ENCODE measurements at regions not wholly inside any gene's neighbourhood (a gene's known extent, or its start where the extent isn't known, plus 50 kb on each side); places are given as distances from the start of the nearest gene placed in this dataset.

DNA sequence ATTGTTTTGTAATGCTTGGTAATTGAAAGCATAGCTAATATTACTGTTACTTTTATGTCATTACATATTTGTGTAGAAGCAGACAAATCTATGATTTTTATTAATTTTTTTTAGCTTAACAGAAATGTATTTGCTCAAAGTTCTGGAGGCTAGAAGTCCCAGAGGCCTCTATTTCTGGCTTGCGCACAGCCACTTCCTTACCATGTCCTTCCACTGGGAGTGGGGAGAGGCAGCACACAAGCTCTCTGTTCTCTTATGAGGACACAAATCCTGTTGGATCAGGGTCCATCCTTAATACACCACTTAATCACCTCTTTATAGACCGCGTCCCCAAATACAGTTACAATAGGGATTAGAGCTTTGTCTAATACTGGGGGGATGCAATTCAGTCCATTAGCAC lies 1061.4 kb downstream of the OTOL1 start:
- ChIA-PET CTCF (ENCODE audit: low intra/inter-chr PET ratio, low total read pairs) (no interaction called here), POLR2A (no interaction called here)
- in situ Hi-C loops (cut with HindIII; ENCODE audit: extremely low pct_ligation_motif_present, low pct_unique_long_range_greater_than_20kb) (no loop called here), intact Hi-C loops (cut with micrococcal nuclease; ENCODE audit: unreplicated experiment) (no loop called here)
- Histone ChIP-seq H3K27ac (ENCODE audit: extremely low read length, insufficient read depth, low read length) (no peak overlapping the region), H3K4me3 (replicated peaks in 1 of 3; ENCODE audit: insufficient read depth in 1 of 3, low read depth in 2 of 3, low read length in 3 of 3) (no peak overlapping the region), H4K20me1 (ENCODE audit: insufficient read depth, low read length) (no peaks in the 10 kb centered on the region), H3K9me3 (ENCODE audit: low read length) (no peaks in the 10 kb centered on the region), H3K9ac (ENCODE audit: insufficient read depth, low read depth, low read length) (no peak overlapping the region), H3K4me2 (ENCODE audit: low read depth, low read length) (no peak overlapping the region), H3K4me1 (ENCODE audit: insufficient read depth, low read length) (no peaks in the 10 kb centered on the region), H2AFZ (ENCODE audit: low read length) (no peak overlapping the region), H3K79me2 (ENCODE audit: insufficient read depth, low read length) (no peaks in the 10 kb centered on the region), H3K27me3 (ENCODE audit: control insufficient read depth in 1 of 2, insufficient read depth in 2 of 2, low read length in 2 of 2) (no peaks in the 10 kb centered on the region), H3K36me3 (replicated peaks in 1 of 2; ENCODE audit: control insufficient read depth in 1 of 2, insufficient read depth in 2 of 2, low read length in 2 of 2) (no peaks in the 10 kb centered on the region)
- FAIRE-seq: no peak
- DNase-seq (ENCODE audit: low spot score): no peak
- no TSS peak for BruUV-seq (replicated peaks)
- TF ChIP-seq ZKSCAN1 (IDR thresholded peaks at IDR 0.05; ENCODE audit: low read length) (no peak), SMYD3 (CRISPR knock-in tag; IDR thresholded peaks at IDR 0.05) (no peak), ZNF124 (CRISPR knock-in tag; IDR thresholded peaks at IDR 0.05) (no peak), CBX1 (IDR thresholded peaks at IDR 0.05; ENCODE audit: low read depth) (no peak), TCF7 (IDR thresholded peaks at IDR 0.05; ENCODE audit: low read depth) (no peak), SMAD1 (CRISPR knock-in tag; IDR thresholded peaks at IDR 0.05; ENCODE audit: borderline replicate concordance, low read depth) (no peak), ZNF547 (CRISPR knock-in tag; IDR thresholded peaks at IDR 0.05) (no peak), IKZF4 (CRISPR knock-in tag; IDR thresholded peaks at IDR 0.05; ENCODE audit: borderline replicate concordance, low read depth, not compliant biosample characterization) (no peak), ZNF768 (CRISPR knock-in tag; IDR thresholded peaks at IDR 0.05) (no peak), ZNF317 (CRISPR knock-in tag; IDR thresholded peaks at IDR 0.05) (no peak), PRPF4 (IDR thresholded peaks at IDR 0.05; ENCODE audit: low read depth, low read length, poor library complexity, severe bottlenecking) (no peak)
- TF ChIP-seq, protein P1, sequence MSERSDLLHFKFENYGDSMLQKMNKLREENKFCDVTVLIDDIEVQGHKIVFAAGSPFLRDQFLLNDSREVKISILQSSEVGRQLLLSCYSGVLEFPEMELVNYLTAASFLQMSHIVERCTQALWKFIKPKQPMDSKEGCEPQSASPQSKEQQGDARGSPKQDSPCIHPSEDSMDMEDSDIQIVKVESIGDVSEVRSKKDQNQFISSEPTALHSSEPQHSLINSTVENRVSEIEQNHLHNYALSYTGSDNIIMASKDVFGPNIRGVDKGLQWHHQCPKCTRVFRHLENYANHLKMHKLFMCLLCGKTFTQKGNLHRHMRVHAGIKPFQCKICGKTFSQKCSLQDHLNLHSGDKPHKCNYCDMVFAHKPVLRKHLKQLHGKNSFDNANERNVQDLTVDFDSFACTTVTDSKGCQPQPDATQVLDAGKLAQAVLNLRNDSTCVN (CRISPR knock-in tag; IDR thresholded peaks at IDR 0.05; ENCODE audit: borderline replicate concordance): no peak
- TF ChIP-seq, protein P2, sequence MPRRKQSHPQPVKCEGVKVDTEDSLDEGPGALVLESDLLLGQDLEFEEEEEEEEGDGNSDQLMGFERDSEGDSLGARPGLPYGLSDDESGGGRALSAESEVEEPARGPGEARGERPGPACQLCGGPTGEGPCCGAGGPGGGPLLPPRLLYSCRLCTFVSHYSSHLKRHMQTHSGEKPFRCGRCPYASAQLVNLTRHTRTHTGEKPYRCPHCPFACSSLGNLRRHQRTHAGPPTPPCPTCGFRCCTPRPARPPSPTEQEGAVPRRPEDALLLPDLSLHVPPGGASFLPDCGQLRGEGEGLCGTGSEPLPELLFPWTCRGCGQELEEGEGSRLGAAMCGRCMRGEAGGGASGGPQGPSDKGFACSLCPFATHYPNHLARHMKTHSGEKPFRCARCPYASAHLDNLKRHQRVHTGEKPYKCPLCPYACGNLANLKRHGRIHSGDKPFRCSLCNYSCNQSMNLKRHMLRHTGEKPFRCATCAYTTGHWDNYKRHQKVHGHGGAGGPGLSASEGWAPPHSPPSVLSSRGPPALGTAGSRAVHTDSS (CRISPR knock-in tag; conservative IDR thresholded peaks at IDR 0.05): no peak
- TF ChIP-seq, protein P3, sequence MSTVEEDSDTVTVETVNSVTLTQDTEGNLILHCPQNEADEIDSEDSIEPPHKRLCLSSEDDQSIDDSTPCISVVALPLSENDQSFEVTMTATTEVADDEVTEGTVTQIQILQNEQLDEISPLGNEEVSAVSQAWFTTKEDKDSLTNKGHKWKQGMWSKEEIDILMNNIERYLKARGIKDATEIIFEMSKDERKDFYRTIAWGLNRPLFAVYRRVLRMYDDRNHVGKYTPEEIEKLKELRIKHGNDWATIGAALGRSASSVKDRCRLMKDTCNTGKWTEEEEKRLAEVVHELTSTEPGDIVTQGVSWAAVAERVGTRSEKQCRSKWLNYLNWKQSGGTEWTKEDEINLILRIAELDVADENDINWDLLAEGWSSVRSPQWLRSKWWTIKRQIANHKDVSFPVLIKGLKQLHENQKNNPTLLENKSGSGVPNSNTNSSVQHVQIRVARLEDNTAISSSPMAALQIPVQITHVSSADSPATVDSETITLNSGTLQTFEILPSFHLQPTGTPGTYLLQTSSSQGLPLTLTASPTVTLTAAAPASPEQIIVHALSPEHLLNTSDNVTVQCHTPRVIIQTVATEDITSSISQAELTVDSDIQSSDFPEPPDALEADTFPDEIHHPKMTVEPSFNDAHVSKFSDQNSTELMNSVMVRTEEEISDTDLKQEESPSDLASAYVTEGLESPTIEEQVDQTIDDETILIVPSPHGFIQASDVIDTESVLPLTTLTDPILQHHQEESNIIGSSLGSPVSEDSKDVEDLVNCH (CRISPR knock-in tag; IDR thresholded peaks at IDR 0.05): no peak
- TF ChIP-seq, protein P4, sequence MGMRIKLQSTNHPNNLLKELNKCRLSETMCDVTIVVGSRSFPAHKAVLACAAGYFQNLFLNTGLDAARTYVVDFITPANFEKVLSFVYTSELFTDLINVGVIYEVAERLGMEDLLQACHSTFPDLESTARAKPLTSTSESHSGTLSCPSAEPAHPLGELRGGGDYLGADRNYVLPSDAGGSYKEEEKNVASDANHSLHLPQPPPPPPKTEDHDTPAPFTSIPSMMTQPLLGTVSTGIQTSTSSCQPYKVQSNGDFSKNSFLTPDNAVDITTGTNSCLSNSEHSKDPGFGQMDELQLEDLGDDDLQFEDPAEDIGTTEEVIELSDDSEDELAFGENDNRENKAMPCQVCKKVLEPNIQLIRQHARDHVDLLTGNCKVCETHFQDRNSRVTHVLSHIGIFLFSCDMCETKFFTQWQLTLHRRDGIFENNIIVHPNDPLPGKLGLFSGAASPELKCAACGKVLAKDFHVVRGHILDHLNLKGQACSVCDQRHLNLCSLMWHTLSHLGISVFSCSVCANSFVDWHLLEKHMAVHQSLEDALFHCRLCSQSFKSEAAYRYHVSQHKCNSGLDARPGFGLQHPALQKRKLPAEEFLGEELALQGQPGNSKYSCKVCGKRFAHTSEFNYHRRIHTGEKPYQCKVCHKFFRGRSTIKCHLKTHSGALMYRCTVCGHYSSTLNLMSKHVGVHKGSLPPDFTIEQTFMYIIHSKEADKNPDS (CRISPR knock-in tag; IDR thresholded peaks at IDR 0.05): no peak
- TF ChIP-seq, protein P5, sequence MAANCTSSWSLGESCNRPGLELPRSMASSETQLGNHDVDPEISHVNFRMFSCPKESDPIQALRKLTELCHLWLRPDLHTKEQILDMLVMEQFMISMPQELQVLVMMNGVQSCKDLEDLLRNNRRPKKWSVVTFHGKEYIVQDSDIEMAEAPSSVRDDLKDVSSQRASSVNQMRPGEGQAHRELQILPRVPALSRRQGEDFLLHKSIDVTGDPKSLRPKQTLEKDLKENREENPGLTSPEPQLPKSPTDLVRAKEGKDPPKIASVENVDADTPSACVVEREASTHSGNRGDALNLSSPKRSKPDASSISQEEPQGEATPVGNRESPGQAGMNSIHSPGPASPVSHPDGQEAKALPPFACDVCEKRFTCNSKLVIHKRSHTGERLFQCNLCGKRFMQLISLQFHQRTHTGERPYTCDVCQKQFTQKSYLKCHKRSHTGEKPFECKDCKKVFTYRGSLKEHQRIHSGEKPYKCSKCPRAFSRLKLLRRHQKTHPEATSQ (CRISPR knock-in tag; IDR thresholded peaks at IDR 0.05; ENCODE audit: borderline replicate concordance): no peak
- ATAC-seq: no peak
- 35% methylated on average over 3 of the region's 3 CpGs for WGBS (ENCODE audit: low lambda C conversion rate)

Measured in HepG2 (cell line).